ENCODE measurements at regions not wholly inside any gene's neighbourhood (a gene's known extent, or its start where the extent isn't known, plus 50 kb on each side); places are given as distances from the start of the nearest gene placed in this dataset.

DNA sequence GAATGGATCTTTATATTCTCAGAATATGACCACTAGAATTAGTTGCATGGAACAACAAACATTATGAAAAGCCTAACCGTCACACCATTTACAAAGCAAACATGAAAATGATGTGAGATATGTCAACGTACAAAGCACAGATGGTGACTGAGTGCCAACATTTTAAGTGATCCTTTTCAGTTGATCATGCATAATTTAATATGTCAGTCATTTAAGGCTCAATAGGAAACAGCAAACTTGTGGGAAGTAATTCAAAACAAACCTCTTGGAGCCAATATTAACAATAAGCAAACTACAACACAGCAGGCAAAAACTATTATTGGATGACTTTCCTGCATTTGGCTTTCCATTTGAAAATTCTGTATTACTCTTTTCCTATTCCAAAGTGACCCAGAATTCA lies 277.6 kb downstream of the SLITRK6 start:
- no peak overlapping the region for H3K4me3 ChIP-seq (ENCODE audit: low read length)
- no peak for TF ChIP-seq CTCF (conservative IDR thresholded peaks at IDR 0.05; ENCODE audit: low read depth, low read length)
- DNase-seq (ENCODE audit: low read depth): no peak

GRCh38 chr13:85520445-85520844 lies 278.8 kb downstream of the SLITRK6 start:
- DNase-seq (ENCODE audit: low read depth): peak; percentile 55

DNA sequence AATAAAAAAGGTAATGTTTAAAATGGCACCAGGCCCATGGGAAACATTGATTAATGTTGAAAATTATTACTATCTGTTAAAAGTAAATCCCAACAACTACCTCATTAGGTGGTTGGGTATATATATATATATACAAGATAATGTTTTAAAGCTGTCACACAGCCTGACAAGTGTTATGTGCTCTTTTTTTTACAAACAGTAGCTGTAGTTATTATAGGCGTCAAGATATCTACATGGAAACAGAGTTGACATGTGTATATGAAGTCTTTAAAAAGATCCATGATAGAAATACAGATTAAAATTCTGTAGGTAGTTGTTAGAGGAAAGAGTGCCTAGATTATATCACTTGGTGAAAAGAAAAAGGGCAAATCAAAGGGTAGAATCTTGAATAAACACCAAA lies 279.9 kb downstream of the SLITRK6 start:
- no peak for DNase-seq (ENCODE audit: low read depth)
- H3K4me3 ChIP-seq (ENCODE audit: low read length): no peak overlapping the region
- no peak for TF ChIP-seq CTCF (conservative IDR thresholded peaks at IDR 0.05; ENCODE audit: low read depth, low read length)

More at GRCh38 chr13:85520445-85520844, 278.8 kb downstream of the SLITRK6 start:
- H3K4me3 ChIP-seq (ENCODE audit: low read length): no peak overlapping the region
- TF ChIP-seq CTCF (conservative IDR thresholded peaks at IDR 0.05; ENCODE audit: low read depth, low read length): no peak

DNA sequence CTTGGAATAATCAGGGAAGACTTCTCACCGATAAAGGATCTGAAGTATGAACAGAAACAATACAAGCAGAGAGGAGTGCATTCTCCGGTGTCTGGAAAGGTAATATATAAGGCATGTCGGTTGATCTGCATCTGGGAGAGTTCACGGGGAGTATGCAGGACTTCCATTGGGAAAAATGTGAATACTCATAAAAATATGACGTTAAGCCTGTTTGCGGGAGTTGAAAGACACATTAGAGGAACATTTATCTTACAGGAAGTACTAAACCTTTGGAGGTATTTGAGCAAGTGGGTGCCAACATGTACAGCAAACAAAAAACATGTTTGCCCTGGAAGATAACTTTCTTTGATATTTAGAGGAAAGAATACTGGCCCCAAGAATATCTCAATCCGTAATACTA lies 286.8 kb downstream of the SLITRK6 start:
- H3K4me3 ChIP-seq (ENCODE audit: low read length): no peak overlapping the region
- no peak for TF ChIP-seq CTCF (conservative IDR thresholded peaks at IDR 0.05; ENCODE audit: low read depth, low read length)
- no peak for DNase-seq (ENCODE audit: low read depth)

- DNase-seq (ENCODE audit: low read depth): no peak
- no peak overlapping the region for H3K4me3 ChIP-seq (ENCODE audit: low read length)
- TF ChIP-seq CTCF (conservative IDR thresholded peaks at IDR 0.05; ENCODE audit: low read depth, low read length): no peak
Observed at GRCh38 chr13:85509512-85509911, 289.7 kb downstream of the SLITRK6 start.

DNA sequence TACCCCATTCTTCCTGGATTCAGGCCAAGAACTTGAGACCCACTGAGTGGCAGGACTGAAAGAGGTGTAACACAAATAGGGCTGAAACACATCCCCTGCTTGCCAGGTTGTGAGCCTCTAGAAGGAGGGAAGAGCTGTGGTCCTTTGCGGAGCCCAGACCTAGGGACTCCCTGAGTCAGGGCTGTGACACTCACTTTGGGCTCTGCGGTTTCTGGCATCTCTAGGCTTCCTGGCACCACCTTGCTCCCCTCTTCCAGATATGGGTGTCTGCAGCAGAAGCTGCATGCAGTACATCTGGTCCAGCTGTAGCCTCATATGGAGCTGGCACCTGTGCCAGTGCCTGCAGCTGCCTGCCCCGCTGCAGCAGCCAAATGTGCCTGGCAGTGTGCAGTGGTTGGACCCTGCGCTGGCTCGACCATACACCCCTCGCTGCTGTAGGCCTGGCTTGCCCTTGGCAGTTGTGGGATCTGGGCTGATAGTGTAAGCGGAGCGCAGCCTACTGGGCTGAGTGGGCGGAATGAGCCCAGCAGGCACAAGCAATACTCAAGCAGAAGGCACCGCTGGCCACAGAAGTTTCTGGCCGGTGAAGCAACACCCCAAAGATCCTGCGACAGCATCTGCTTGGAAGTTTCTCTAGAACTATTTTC lies 290.4 kb downstream of the SLITRK6 start:
- H3K4me3 ChIP-seq (ENCODE audit: low read length): no peak overlapping the region
- no peak for DNase-seq (ENCODE audit: low read depth)
- TF ChIP-seq CTCF (conservative IDR thresholded peaks at IDR 0.05; ENCODE audit: low read depth, low read length): no peak

DNA sequence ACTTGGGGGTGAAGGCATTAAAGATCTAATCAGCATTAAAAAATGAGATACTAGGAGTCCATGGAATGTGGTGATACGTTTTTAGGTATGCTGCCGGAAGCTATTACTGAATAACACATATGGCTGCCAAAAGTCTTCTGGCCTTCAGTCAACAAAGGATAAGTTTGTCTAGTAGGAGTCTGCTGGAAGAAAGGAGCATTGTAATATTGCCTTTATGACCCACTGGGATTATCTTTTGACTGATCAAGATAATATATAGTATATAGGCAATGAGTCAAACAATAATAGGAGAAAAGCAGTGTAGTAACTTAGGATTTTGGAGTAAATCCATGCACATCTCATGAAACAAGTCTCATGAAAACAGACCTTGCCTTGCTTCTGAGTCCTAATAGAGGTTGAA lies 295.4 kb downstream of the SLITRK6 start:
- no peak for TF ChIP-seq CTCF (conservative IDR thresholded peaks at IDR 0.05; ENCODE audit: low read depth, low read length)
- peak; percentile 84 for DNase-seq (ENCODE audit: low read depth)
- H3K4me3 ChIP-seq (ENCODE audit: low read length): no peak overlapping the region

Measured in retinal pigment epithelial cell (primary cell).